HL-60 (cell line): ENCODE measurements at regions not wholly inside any gene's neighbourhood (a gene's known extent, or its start where the extent isn't known, plus 50 kb on each side); places are given as distances from the start of the nearest gene placed in this dataset.

Experiments
- CTCF ChIP-seq: IDR thresholded peaks from one replicate; pipeline ENCODE4 v1.5.1; 2011; ENCODE audit warnings: low read length, control low read depth, inconsistent platforms; ENCODE audit not compliant: insufficient read depth
- GABPA ChIP-seq: IDR thresholded peaks from 2 replicates; pipeline ENCODE4 v1.6.1; 2012; ENCODE audit warnings: low read depth
- POLR2AphosphoS5 ChIP-seq: IDR thresholded peaks from 2 replicates; pipeline ENCODE4 v1.6.1; 2012; ENCODE audit warnings: low read depth
- REST ChIP-seq: IDR thresholded peaks from 2 replicates; pipeline ENCODE4 v1.6.1; 2012; ENCODE audit warnings: low read depth; ENCODE audit not compliant: insufficient replicate concordance
- SPI1 ChIP-seq: IDR thresholded peaks from 2 replicates; pipeline ENCODE4 v1.6.1; 2012; ENCODE audit warnings: low read depth, mild to moderate bottlenecking, borderline replicate concordance

- TF ChIP-seq CTCF (no peak), POLR2AphosphoS5 (no peak), GABPA (no peak), REST (no peak), SPI1 (no peak)
Measured at GRCh38 chr10:131759347-131759746, 141.5 kb upstream of the PPP2R2D start.
